ENCODE measurements at regions not wholly inside any gene's neighbourhood (a gene's known extent, or its start where the extent isn't known, plus 50 kb on each side); places are given as distances from the start of the nearest gene placed in this dataset.

GRCh38 chr22:44577391-44578109 is 79.5 kb upstream of the RTL6 start:
- TF ChIP-seq CTCF (conservative IDR thresholded peaks at IDR 0.05; ENCODE audit: low read length) (no peak), EZH2phosphoT487 (IDR thresholded peaks at IDR 0.05; ENCODE audit: borderline replicate concordance) (no peak)

Data from Loucy (cell line).